Upper lobe of right lung (tissue), 1 donor: ENCODE measurements at regions not wholly inside any gene's neighbourhood (a gene's known extent, or its start where the extent isn't known, plus 50 kb on each side); places are given as distances from the start of the nearest gene placed in this dataset.

Source experiments
- ATAC-seq: fragments of 200-7000 bp; cut with Tn5 transposase; one replicate; pipeline ENCODE4 v1.9.1; 2020; ENCODE audit warnings: mild to moderate bottlenecking, moderate library complexity
- DNase-seq: peaks from one replicate; pipeline ENCODE4 v3.0.0-alpha.2; 2020
- H3K27ac ChIP-seq: fragments of 200-600 bp; one replicate; pipeline ENCODE4 v1.8.0; 2022
- H3K27me3 ChIP-seq: fragments of 200-600 bp; one replicate; pipeline ENCODE4 v1.8.0; 2022; ENCODE audit warnings: mild to moderate bottlenecking
- H3K36me3 ChIP-seq: fragments of 200-600 bp; one replicate; pipeline ENCODE4 v1.8.0; 2022
- H3K4me1 ChIP-seq: fragments of 200-600 bp; one replicate; pipeline ENCODE4 v1.8.0; 2022
- H3K4me3 ChIP-seq: fragments of 200-600 bp; one replicate; pipeline ENCODE4 v1.8.0; 2022; ENCODE audit warnings: mild to moderate bottlenecking
- H3K9me3 ChIP-seq: fragments of 200-600 bp; one replicate; pipeline ENCODE4 v1.8.0; 2022
- intact Hi-C: fragments of 100-400 bp; cut with DNase I; formaldehyde crosslinking; loops from one replicate; pipeline ENCODE4 v1.11.0; 2022
- TF ChIP-seq, protein P1 (sequence below): fragments of 200-600 bp; IDR thresholded peaks from one replicate; pipeline ENCODE4 v1.8.0; 2022; ENCODE audit warnings: antibody characterized with exemption
- donor health status: DM: no; HTN: yes; CAD: no; lungs with severe emphysema.

DNA sequence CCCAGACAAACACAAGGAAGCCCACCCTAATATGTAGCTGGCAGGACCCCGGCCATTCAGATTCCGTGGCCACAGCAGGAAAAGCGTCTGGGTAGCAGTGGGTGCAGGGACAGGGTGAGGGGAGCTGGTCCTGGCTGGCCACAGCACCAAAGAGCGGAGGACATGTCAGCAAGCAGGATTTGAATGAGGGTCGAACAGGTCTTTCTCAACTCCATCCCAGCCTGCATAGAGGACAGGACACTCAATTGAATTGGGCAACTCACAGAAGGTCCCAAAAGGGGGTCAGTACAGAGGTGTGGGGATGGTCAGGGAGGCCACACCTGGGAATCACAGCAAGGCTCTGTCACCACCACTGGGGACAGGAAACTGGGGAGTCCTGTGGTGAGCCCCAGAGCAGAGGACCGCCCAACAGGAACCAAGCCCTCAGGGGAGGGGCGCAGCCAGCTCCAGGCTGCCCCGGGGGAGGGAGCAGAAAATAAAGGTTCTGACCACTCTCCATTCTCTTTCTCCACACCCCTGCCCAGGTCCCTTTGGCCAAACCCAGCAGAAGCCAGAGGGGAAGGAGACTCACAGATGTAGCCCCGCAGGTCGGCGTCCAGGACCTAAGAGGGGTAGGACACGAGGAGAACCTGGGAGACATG, 108.7 kb upstream of the PPP2R2D start:
- ATAC-seq: peak; percentile 28
- H3K27me3 ChIP-seq: peaks cover 10% of the 10 kb centered on the region
- H3K4me1 ChIP-seq: no peaks in the 10 kb centered on the region
- H3K27ac ChIP-seq: no peak overlapping the region
- intact Hi-C loops: no loop called here
- H3K4me3 ChIP-seq: no peak overlapping the region
- peaks cover 4% of the 10 kb centered on the region for H3K9me3 ChIP-seq
- no peak for DNase-seq
- TF ChIP-seq, protein P1, sequence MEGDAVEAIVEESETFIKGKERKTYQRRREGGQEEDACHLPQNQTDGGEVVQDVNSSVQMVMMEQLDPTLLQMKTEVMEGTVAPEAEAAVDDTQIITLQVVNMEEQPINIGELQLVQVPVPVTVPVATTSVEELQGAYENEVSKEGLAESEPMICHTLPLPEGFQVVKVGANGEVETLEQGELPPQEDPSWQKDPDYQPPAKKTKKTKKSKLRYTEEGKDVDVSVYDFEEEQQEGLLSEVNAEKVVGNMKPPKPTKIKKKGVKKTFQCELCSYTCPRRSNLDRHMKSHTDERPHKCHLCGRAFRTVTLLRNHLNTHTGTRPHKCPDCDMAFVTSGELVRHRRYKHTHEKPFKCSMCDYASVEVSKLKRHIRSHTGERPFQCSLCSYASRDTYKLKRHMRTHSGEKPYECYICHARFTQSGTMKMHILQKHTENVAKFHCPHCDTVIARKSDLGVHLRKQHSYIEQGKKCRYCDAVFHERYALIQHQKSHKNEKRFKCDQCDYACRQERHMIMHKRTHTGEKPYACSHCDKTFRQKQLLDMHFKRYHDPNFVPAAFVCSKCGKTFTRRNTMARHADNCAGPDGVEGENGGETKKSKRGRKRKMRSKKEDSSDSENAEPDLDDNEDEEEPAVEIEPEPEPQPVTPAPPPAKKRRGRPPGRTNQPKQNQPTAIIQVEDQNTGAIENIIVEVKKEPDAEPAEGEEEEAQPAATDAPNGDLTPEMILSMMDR: no peak
- H3K36me3 ChIP-seq: no peaks in the 10 kb centered on the region

DNA sequence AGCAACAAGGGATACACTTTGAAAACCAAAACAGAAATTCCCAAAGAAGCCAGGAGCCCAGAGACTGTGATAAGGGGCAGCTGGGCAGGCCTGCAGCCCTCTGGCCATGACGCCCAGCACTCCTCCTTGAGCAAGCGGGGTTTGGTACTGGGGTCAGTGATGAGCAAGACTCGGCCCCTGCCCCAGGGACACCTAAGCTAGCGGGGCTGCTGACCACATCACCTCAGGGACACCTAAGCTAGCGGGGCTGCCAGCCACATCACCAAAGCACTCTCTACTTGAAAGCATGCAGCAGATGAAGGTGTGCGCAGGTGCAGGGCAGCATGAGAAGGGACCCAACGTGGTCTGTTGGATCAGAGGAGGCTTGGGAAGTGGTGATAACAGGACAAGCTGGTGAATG, 108.0 kb upstream of the PPP2R2D start:
- TF ChIP-seq, protein P1: no peak
- no peaks in the 10 kb centered on the region for H3K4me1 ChIP-seq
- H3K4me3 ChIP-seq: no peak overlapping the region
- no peaks in the 10 kb centered on the region for H3K36me3 ChIP-seq
- no peak for DNase-seq
- H3K27ac ChIP-seq: no peak overlapping the region
- ATAC-seq: no peak
- H3K27me3 ChIP-seq: peaks cover 10% of the 10 kb centered on the region
- intact Hi-C loops: no loop called here
- H3K9me3 ChIP-seq: peaks cover 10% of the 10 kb centered on the region

DNA sequence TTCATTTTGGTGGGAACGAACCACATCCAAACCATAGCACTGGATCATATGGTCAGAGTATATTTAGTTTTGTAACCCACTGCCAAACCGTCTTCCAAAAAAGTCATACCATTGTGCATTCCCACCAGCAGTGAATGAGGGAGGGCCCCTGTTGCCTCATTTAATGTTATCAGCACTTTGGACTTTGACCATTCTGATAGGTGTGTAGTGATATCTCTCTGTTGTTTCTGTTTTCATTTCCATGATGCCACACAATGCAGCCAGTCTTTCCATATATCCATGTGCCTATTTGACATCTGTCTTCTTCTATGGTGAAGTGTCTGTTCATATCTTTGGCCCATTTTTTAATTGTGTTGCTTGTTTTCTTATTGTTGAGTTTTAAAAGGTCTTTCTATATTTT, 105.0 kb upstream of the PPP2R2D start:
- Histone ChIP-seq H3K36me3 (no peaks in the 10 kb centered on the region), H3K4me1 (no peaks in the 10 kb centered on the region), H3K27me3 (peaks cover 10% of the 10 kb centered on the region), H3K27ac (no peak overlapping the region), H3K4me3 (no peak overlapping the region), H3K9me3 (peaks cover 10% of the 10 kb centered on the region)
- ATAC-seq (no peak), DNase-seq (no peak)
- intact Hi-C loops: no loop called here
- TF ChIP-seq, protein P1: no peak

DNA sequence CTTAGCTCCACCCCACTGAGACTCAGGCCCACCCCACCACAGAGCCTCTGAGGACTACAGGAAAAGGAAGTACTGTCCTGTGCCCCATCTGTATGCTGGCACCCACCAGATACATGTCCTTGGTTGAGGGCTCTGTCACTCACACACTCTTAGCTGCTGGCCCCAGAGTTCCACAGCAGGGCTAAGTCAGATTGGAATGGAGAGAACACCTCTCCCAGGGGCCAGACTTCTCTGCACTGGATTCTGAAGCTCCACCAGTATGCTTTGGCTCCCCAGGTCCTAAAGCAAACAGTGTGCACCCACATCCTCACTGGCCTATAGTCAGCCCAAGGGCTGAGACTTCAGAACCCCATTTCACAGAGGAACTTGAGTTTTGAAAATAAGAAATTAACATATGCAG, 103.2 kb upstream of the PPP2R2D start:
- Histone ChIP-seq H3K4me1 (no peaks in the 10 kb centered on the region), H3K36me3 (no peaks in the 10 kb centered on the region), H3K27me3 (peaks cover 10% of the 10 kb centered on the region), H3K27ac (no peak overlapping the region), H3K4me3 (no peak overlapping the region), H3K9me3 (peaks cover 10% of the 10 kb centered on the region)
- DNase-seq (peak; percentile 7), ATAC-seq (no peak)
- TF ChIP-seq, protein P1: no peak
- intact Hi-C loops: no loop called here

DNA sequence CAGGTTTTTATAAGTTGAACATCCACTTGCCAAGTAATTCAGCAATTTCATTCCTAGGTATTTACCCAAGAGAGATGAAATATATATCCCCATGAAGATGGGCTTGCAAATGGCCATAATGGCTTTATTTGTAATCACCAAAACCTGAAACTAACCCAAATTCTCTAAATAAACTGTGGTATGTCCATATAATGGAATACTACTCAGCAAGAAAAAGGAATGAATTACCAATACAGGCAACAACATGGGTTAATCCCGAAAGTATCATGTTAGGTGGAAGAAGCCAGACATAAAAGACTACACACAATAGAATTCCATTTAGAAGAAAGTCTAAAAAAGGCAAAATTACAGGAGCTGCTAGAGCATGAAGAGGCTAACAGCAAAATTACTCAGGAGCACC, 101.4 kb upstream of the PPP2R2D start:
- Histone ChIP-seq H3K27ac (no peak overlapping the region), H3K4me1 (no peaks in the 10 kb centered on the region), H3K4me3 (no peak overlapping the region), H3K27me3 (peaks cover 8% of the 10 kb centered on the region), H3K36me3 (no peaks in the 10 kb centered on the region), H3K9me3 (peaks cover 10% of the 10 kb centered on the region)
- ATAC-seq: no peak
- TF ChIP-seq, protein P1: no peak
- DNase-seq: no peak
- intact Hi-C loops: no loop called here
